Activated CD4-positive, alpha-beta T cell treated with anti-CD3 and anti-CD28 coated beads, Interleukin-2, amount 10 ng/mL, durations not matched to agents 7 days and 5 days (primary cell): ENCODE measurements at regions not wholly inside any gene's neighbourhood (a gene's known extent, or its start where the extent isn't known, plus 50 kb on each side); places are given as distances from the start of the nearest gene placed in this dataset.
A peak's percentile ranks its signal among the peaks of the same experiment; 100 is the strongest.
"Not testable (repeated sequence)": the region's sequence is repeated elsewhere in the genome, so short reads cannot be mapped to it uniquely, and the experiment has no call there.

Source experiments
- CTCF ChIA-PET: fragments of 350-600 bp; sonication (Branson Sonifier 250); formaldehyde crosslinking; loops from one replicate; lab custom pipeline; 2021; ENCODE audit warnings: antibody characterized with exemption; lab: Charles Lee
- POLR2A ChIA-PET: fragments of 350-600 bp; sonication (Branson Sonifier 250); formaldehyde crosslinking; loops from one replicate; lab custom pipeline; 2021; ENCODE audit warnings: antibody characterized with exemption; lab: Charles Lee
- DNase-seq: peaks from one replicate; pipeline ENCODE4 v3.0.0-alpha.2; 2020
- H3K27ac Mint-ChIP-seq: one replicate; pipeline ENCODE4 v1.8.0; 2021; ENCODE audit warnings: mild to moderate bottlenecking, moderate library complexity, mixed read lengths
- H3K27me3 Mint-ChIP-seq: one replicate; pipeline ENCODE4 v1.8.0; 2021; ENCODE audit warnings: mixed read lengths
- H3K36me3 Mint-ChIP-seq: one replicate; pipeline ENCODE4 v1.8.0; 2021; ENCODE audit warnings: low read depth, mixed read lengths
- H3K4me1 Mint-ChIP-seq: one replicate; pipeline ENCODE4 v1.8.0; 2021; ENCODE audit warnings: mixed read lengths
- H3K4me3 Mint-ChIP-seq: one replicate; pipeline ENCODE4 v1.8.0; 2021; ENCODE audit warnings: mild to moderate bottlenecking, moderate library complexity, mixed read lengths
- H3K9me3 Mint-ChIP-seq: one replicate; pipeline ENCODE4 v1.8.0; 2021; ENCODE audit warnings: mixed read lengths

DNA sequence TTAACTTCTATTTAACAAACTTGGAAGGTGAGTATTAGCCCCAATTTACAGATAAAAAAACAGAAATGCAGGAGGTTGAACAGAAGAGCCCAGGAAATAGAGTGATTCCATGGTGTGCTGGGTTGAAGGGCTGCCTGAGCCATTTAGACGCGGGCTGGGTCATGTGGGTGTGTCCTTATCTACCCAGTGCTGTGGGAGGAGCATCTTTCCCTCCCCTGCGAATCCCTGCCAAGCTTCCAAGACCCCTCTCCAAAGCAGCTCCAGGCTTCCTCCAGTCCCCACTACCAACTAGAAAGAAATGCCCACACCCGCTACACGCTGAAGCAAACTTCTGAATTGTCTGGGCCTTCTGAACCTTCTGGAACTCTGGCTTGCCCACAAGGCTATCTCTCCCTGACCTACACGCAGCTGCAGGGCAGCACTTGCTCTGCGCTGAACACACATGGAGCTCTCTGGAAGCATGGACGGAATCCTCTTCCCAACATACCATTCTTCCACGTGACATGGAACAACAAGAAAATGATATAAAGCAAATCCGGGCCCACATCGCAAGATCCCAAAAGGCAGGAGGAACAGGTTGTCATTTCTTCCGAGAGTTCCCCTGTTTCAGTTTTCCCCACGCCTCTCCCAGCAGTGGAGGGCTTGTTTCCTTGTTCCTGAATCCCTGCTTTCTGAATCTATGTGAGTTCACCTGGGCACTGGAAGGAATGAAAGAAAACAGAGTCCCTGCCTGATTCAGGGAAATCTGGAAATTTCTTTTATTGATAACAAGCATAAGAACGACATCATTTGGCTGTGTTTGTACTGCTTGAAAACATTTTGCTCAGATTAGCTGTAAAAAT, 562.7 kb upstream of the ID2 start:
- CTCF ChIA-PET: no interaction called here
- H3K4me1 Mint-ChIP-seq: peaks cover 14% of the 10 kb centered on the region
- H3K36me3 Mint-ChIP-seq: no peaks in the 10 kb centered on the region
- H3K9me3 Mint-ChIP-seq: peaks cover 4% of the 10 kb centered on the region
- POLR2A ChIA-PET: no interaction called here
- no peaks in the 10 kb centered on the region for H3K27me3 Mint-ChIP-seq
- no peak for DNase-seq
- H3K27ac Mint-ChIP-seq: no peak overlapping the region
- H3K4me3 Mint-ChIP-seq: no peak overlapping the region

DNA sequence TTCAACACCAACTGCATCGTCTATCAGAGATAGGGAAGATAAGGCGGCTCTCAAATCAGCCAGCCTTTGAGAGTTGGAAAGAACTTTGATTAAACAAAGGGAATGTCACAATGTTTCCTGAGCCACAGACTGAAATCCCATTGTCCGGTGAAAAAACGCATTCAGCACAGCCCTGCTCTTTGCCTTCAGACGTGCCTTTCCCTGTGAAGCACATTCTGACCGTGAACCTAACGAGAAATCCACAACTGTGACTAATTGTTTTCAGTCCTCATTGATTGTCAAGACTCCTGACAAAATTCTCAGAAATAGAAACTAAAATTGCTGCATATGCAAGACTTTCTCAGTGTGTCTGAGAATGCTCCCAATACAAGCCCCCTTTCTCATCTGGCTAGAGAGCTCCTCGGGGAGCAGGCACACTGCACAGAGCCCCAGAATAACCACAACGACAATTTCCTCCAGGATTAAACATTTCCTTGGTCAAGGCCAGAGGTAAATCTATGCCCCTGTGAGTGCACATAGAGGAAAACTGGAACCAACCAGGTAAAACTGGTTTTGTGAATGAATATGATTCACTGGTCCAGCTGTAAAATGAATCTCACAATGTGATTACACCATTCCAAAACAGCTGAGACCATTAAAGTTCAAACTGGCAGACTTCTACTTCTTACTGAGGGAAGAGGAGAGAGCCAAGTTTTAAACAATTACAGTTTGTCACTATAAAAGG, 561.9 kb upstream of the ID2 start:
- POLR2A ChIA-PET: no interaction called here
- H3K27me3 Mint-ChIP-seq: no peaks in the 10 kb centered on the region
- H3K36me3 Mint-ChIP-seq: no peaks in the 10 kb centered on the region
- H3K27ac Mint-ChIP-seq: peak overlapping the region; percentile 20
- no peak for DNase-seq
- peaks cover 2% of the 10 kb centered on the region for H3K9me3 Mint-ChIP-seq
- CTCF ChIA-PET: no interaction called here
- H3K4me3 Mint-ChIP-seq: no peak overlapping the region
- peaks cover 14% of the 10 kb centered on the region for H3K4me1 Mint-ChIP-seq

DNA sequence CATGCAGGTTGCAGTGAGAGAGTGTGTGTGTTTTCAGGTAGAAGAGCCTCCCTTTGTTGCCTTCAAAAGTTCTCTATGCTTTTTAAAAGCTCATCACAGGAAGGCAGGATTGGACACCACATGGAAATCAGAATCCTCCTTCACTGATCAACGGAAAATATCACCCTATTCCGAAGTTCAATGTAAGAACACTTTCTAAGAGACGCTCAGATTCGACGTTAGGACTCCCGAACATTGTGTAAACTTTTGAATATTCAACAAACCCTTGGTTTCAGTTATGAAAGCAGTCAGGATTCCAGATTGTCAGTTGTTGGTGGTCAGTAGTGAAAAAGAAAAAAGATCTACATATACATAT, 561.4 kb upstream of the ID2 start:
- no peak for DNase-seq
- ChIA-PET CTCF (no interaction called here), POLR2A (no interaction called here)
- no peak overlapping the region for H3K27ac Mint-ChIP-seq
- H3K36me3 Mint-ChIP-seq: no peaks in the 10 kb centered on the region
- no peak overlapping the region for H3K4me3 Mint-ChIP-seq
- H3K27me3 Mint-ChIP-seq: no peaks in the 10 kb centered on the region
- peaks cover 2% of the 10 kb centered on the region for H3K9me3 Mint-ChIP-seq
- H3K4me1 Mint-ChIP-seq: peaks cover 14% of the 10 kb centered on the region

DNA sequence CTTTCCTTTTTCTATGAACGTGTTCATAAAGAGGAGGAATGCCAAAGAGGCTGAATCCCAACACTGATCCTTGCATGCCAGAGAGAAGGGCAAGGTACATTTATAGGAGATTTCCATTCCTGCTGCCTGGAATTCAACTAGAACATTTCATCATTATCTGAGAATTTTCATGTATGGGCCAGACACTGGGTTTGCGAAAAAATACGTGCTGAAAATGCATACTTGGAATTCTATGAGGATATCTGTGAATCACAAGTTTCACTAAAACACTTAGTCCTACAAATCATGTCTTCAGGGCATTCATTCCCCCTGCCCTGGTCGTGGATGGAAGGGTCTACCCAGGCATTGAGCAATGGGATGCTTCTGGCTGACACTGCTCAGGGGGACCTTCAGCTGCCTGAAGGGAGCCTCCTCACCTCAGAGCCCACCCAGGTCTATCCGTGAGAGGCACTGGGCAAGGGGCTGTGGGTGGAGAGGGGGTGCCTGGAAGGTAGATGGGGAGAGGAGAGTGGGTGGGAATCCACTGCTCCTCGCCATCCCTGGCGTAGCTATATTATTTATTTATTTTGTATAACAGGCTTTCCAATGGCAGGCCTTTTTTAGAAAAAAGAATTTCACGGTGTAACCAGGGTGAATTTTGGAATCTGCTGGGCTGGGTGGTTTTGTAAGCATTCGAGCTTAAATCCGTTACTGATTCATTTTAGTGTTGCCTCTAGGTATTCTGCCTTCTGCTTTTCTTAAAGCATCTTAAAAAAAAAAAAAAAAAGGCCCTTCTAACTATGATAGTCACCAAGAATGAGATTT, 560.6 kb upstream of the ID2 start:
- Mint-ChIP-seq H3K27me3 (no peaks in the 10 kb centered on the region), H3K9me3 (peaks cover 2% of the 10 kb centered on the region), H3K4me1 (peaks cover 14% of the 10 kb centered on the region), H3K36me3 (no peaks in the 10 kb centered on the region), H3K4me3 (no peak overlapping the region), H3K27ac (no peak overlapping the region)
- ChIA-PET POLR2A (no interaction called here), CTCF (interaction anchor here (1.1 kb wide), 1 partner anchor 8 kb away, joined by 5 read pairs; no protein-coding TSS in a partner anchor)
- no peak for DNase-seq

DNA sequence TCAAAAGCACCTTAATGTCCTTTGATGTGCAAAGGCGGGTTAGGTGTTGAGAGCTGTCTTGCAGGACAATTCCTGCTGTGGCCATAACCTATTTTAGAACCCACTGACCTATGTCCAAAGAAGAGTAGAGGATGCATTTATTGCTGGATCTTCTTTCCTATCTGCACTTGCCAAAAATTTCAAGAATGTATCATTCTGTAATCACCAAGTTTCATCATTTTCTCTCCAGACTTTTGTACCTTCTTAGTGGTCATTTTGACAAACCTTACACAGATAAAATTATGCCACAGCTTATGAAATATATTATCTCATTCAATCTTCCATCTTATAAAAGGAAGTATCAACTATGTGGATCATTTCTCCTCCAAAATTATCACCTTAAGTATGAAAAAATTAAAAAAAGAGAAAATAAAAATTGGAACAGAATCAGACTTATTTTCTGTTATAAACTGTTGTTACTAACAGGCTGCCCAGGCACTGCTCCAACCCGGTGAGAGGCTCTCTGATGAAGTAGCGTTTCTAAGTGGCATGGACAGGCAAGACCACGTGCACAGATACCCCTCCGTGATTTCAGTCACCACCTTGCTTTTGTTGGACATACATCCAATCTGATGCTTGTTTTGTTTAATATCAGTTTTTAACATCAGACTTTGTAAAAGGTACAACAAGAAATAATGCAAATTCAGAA, 559.9 kb upstream of the ID2 start:
- no peak for DNase-seq
- Mint-ChIP-seq H3K4me1 (peaks cover 14% of the 10 kb centered on the region), H3K36me3 (no peaks in the 10 kb centered on the region), H3K4me3 (no peak overlapping the region), H3K9me3 (peaks cover 2% of the 10 kb centered on the region), H3K27ac (no peak overlapping the region), H3K27me3 (no peaks in the 10 kb centered on the region)
- ChIA-PET CTCF (interaction anchor here (1.1 kb wide), 1 partner anchor 9 kb away, joined by 5 read pairs; no protein-coding TSS in a partner anchor), POLR2A (no interaction called here)

DNA sequence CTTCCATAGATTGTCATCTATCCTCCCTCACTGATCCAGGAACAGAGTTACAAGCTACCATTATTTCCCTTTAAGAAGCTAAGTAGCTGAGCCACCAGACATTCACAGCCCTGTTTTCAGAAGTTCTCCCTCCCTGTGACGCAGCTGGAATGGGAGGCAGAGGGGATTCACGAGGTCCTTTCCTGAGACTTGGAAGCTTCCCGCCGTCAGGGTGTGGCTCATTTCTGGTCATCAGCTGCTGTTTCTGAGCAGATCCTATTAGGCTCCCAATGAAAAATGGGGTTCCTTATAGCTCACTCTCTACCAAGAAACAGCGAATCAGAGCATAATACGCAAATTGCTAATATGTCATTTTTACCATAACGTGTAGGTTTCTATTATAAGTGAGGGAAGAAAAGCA, 559.3 kb upstream of the ID2 start:
- Mint-ChIP-seq H3K9me3 (no peaks in the 10 kb centered on the region), H3K4me3 (no peak overlapping the region), H3K36me3 (no peaks in the 10 kb centered on the region), H3K27me3 (no peaks in the 10 kb centered on the region), H3K27ac (no peak overlapping the region), H3K4me1 (peaks cover 14% of the 10 kb centered on the region)
- ChIA-PET CTCF (interaction anchor here (1.1 kb wide), 2 partner anchors 9 to 130 kb away, joined by 3 to 5 read pairs; no protein-coding TSS in a partner anchor), POLR2A (no interaction called here)
- no peak for DNase-seq

DNA sequence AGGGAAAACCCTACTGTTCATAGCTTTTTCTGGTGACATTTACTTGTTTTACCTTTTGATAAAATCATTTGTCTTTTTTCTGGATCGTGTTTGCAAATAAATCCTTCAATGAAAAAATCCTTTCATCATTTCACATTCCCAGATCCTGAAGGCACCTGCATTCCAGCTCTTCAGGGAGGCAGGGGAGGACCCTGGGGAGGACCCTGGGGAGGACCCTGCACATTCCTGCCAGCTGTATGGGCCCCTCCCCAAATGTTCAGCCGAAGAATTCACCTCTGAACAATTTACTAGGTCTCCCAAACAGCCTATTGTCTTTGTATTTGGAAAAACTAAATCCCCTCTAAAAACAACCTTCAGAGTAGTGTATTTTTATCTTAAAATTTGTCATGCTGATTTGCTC, 558.4 kb upstream of the ID2 start:
- Mint-ChIP-seq H3K27ac (no peak overlapping the region), H3K4me1 (peaks cover 14% of the 10 kb centered on the region), H3K4me3 (no peak overlapping the region), H3K27me3 (no peaks in the 10 kb centered on the region), H3K36me3 (no peaks in the 10 kb centered on the region), H3K9me3 (no peaks in the 10 kb centered on the region)
- ChIA-PET CTCF (interaction anchor here (1.1 kb wide), 1 partner anchor 131 kb away, joined by 3 read pairs; no protein-coding TSS in a partner anchor), POLR2A (no interaction called here)
- DNase-seq: no peak

DNA sequence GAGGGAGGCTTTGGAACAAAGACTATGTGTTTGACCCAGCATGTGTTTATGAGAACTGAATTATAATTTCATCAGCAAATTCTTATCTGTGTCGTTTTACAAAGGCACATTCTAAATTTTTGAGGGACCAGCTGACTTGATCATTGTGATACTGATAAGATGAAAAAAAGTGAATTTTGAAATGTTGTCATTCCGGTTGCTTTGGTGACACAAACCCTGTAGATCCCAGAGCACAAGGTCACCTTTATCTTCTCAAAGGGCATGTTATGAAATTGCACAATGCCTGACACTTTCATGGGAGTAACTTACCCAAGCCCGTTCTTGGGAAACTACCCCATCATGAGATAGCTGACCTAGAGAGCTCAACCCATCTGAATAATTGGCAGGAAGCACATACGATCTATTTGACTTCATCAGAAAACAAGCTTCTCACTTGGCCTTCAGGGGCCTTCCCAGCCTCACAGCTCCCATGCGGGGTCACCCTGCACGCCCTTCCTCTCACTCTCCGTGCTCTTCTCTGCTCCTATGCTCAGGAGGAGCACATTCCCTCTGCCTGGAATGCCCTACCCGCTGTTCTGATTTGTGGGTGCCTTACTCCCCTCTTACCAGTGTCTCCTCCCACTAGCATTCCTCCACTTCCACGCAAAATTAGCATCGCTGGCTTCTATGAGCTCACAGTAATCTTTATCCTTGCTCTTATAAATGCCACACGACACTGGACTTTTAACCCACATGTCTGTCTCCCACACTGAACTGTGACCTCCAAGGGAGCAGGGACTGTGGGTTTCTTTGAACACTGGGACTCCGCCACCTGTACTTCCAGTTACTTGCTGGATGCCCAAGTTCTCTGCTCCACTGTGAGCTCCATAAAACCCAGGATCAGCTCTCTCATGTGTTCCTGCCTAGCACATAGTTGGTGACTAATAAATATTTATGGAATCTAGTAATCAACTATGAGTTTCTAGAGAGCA, 555.8 kb upstream of the ID2 start:
- CTCF ChIA-PET: no interaction called here
- no peaks in the 10 kb centered on the region for H3K36me3 Mint-ChIP-seq
- no peak overlapping the region for H3K27ac Mint-ChIP-seq
- POLR2A ChIA-PET: no interaction called here
- H3K4me1 Mint-ChIP-seq: no peaks in the 10 kb centered on the region
- H3K4me3 Mint-ChIP-seq: no peak overlapping the region
- no peak for DNase-seq
- no peaks in the 10 kb centered on the region for H3K27me3 Mint-ChIP-seq
- no peaks in the 10 kb centered on the region for H3K9me3 Mint-ChIP-seq

DNA sequence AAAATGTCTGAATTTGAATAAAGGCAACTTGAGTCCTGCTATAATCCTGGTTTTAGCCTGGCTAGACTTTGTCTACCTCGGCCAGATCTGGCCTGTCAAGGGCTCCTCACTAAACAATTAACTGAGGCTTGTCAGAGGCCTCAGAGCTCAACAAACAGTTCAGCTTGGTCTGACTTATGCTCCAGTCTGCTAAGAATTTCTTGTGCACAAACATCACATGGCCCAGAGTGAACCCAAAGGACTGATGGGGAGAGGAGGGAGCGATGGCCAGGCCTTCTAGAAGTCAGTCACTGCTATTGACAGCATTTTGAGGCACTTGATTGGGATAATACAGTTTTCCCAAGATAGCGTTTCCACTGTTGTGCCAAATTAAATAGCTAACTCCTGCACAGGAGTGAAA, 555.1 kb upstream of the ID2 start:
- H3K27ac Mint-ChIP-seq: no peak overlapping the region
- no peaks in the 10 kb centered on the region for H3K27me3 Mint-ChIP-seq
- DNase-seq: no peak
- CTCF ChIA-PET: no interaction called here
- POLR2A ChIA-PET: no interaction called here
- no peaks in the 10 kb centered on the region for H3K36me3 Mint-ChIP-seq
- H3K4me1 Mint-ChIP-seq: no peaks in the 10 kb centered on the region
- H3K4me3 Mint-ChIP-seq: no peak overlapping the region
- H3K9me3 Mint-ChIP-seq: no peaks in the 10 kb centered on the region

DNA sequence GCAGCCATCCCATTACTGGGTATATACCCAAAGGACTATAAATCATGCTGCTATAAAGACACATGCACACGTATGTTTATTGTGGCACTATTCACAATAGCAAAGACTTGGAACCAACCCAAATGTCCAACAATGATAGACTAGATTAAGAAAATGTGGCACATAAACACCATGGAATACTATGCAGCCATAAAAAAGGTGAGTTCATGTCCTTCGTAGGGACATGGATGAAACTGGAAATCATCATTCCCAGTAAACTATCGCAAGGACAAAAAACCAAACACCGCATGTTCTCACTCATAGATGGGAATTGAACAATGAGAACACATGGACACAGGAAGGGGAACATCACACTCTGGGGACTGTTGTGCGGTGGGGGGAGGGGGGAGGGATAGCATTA, 550.4 kb upstream of the ID2 start:
- H3K27ac Mint-ChIP-seq, CTCF ChIA-PET, H3K4me3 Mint-ChIP-seq, POLR2A ChIA-PET, DNase-seq, H3K9me3 Mint-ChIP-seq, H3K27me3 Mint-ChIP-seq, H3K36me3 Mint-ChIP-seq, H3K4me1 Mint-ChIP-seq: not testable (repeated sequence)

DNA sequence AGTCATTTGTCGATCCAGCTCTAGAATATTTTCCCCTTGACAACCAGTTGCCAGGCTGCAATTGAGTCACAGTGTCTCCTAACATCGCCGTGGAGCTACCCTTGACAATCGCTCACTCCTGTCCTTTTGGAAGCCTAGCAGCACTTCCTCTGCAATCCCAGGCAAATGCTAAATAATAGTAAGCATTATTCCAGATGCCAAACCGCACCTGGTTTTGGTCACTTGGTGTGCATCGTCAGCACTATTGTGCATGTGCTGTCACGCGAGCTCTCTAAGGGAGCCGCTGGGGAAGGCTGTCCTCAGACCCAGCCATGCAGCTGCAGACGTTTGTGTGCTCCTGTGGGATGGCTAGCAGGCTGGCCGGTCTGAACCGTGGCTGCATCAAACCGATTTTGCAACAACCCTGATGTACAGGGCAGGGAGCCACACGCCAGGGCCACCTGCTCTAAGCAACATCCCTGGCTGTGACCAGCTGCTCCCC, 549.5 kb upstream of the ID2 start:
- H3K4me3 Mint-ChIP-seq: no peak overlapping the region
- H3K27me3 Mint-ChIP-seq: no peaks in the 10 kb centered on the region
- DNase-seq: no peak
- peaks cover 3% of the 10 kb centered on the region for H3K4me1 Mint-ChIP-seq
- ChIA-PET CTCF (no interaction called here), POLR2A (no interaction called here)
- H3K9me3 Mint-ChIP-seq: peaks cover 8% of the 10 kb centered on the region
- no peaks in the 10 kb centered on the region for H3K36me3 Mint-ChIP-seq
- no peak overlapping the region for H3K27ac Mint-ChIP-seq
